Lower leg skin (tissue), 4 donors: ENCODE measurements at regions not wholly inside any gene's neighbourhood (a gene's known extent, or its start where the extent isn't known, plus 50 kb on each side); places are given as distances from the start of the nearest gene placed in this dataset.

ENCODE experiments used
- DNase-seq, 2 donors: peaks; one replicate each; pipeline ENCODE4 v3.0.0-alpha.2; 2019; ENCODE audit warnings: low spot score in 2 of 2
- H3K4me3 ChIP-seq: fragments of 200-600 bp; sonication (generic); 2 replicates; pipeline ENCODE4 v1.5.1; 2017; ENCODE audit warnings: mild to moderate bottlenecking, low read depth; ENCODE audit not compliant: poor library complexity, severe bottlenecking
- CTCF ChIP-seq, 3 donors: fragments of 450-650 bp; IDR thresholded peaks; one replicate each; pipeline ENCODE4 v1.5.1; 2016; ENCODE audit warnings: antibody characterized with exemption in 3 of 3, mild to moderate bottlenecking in 3 of 3, moderate library complexity in 2 of 3
- POLR2A ChIP-seq, 2 donors: fragments of 450-650 bp; IDR thresholded peaks; one replicate each; pipeline ENCODE4 v1.6.1; 2016 to 2017; ENCODE audit warnings: antibody characterized with exemption in 2 of 2, mild to moderate bottlenecking in 1 of 2, moderate library complexity in 1 of 2
- WGBS, 2 donors: methylation state at CpG; one replicate each; pipeline ENCODE4 v1.1.5; 2018; 5-methylcytosine and 5-hydroxymethylcytosine counted together
- intact Hi-C: fragments of 100-400 bp; cut with DNase I; formaldehyde crosslinking; loops from one replicate; pipeline ENCODE4 v1.15.0; 2023; ENCODE audit warnings: low total_unique reads

GRCh38 chr1:10943991-10944730, 68.3 kb upstream of the TARDBP start:
- no peak for DNase-seq
- no peak for TF ChIP-seq POLR2A (IDR thresholded peaks at IDR 0.05)
- TF ChIP-seq CTCF (IDR thresholded peaks at IDR 0.05), result no peak
- no peak overlapping the region for H3K4me3 ChIP-seq
- 3 to 5% methylated on average over 20 to 23 of the region's 23 CpGs for WGBS, 2 donors
- intact Hi-C loops, result loop anchor here (10.0 kb wide), 1 partner anchor 439 kb away; no protein-coding TSS in a partner anchor

- intact Hi-C loops, result loop anchor here (10.0 kb wide), 1 partner anchor 441 kb away; no protein-coding TSS in a partner anchor
- TF ChIP-seq POLR2A (IDR thresholded peaks at IDR 0.05), result no peak
- no peak for TF ChIP-seq CTCF (IDR thresholded peaks at IDR 0.05)
- WGBS, 2 donors, result 81 to 85% methylated on average over 19 of the region's 19 CpGs
- DNase-seq, result no peak
- H3K4me3 ChIP-seq, result no peak overlapping the region
Measured at GRCh38 chr1:10945991-10946509, 66.4 kb upstream of the TARDBP start.

GRCh38 chr1:10947181-10947580, 65.3 kb upstream of the TARDBP start:
- no peak for TF ChIP-seq POLR2A (IDR thresholded peaks at IDR 0.05)
- no peak for TF ChIP-seq CTCF (IDR thresholded peaks at IDR 0.05)
- WGBS, 2 donors, result 95 to 96% methylated on average over 5 to 7 of the region's 7 CpGs
- DNase-seq, result no peak
- intact Hi-C loops, result loop anchor here (10.0 kb wide), 1 partner anchor 442 kb away; no protein-coding TSS in a partner anchor
- no peak overlapping the region for H3K4me3 ChIP-seq

GRCh38 chr1:10947691-10948462, 64.6 kb upstream of the TARDBP start:
- WGBS, 2 donors, result 86 to 92% methylated on average over 11 to 18 of the region's 19 CpGs
- intact Hi-C loops, result loop anchor here (10.0 kb wide), 1 partner anchor 443 kb away; no protein-coding TSS in a partner anchor
- DNase-seq, result no peak
- no peak overlapping the region for H3K4me3 ChIP-seq
- TF ChIP-seq POLR2A (IDR thresholded peaks at IDR 0.05) (no peak), CTCF (IDR thresholded peaks at IDR 0.05) (no peak)

GRCh38 chr1:10948463-10948775, 64.0 kb upstream of the TARDBP start:
- TF ChIP-seq CTCF (IDR thresholded peaks at IDR 0.05) (no peak), POLR2A (IDR thresholded peaks at IDR 0.05) (no peak)
- no peak overlapping the region for H3K4me3 ChIP-seq
- intact Hi-C loops, result loop anchor here (10.0 kb wide), 1 partner anchor 444 kb away; no protein-coding TSS in a partner anchor
- 92 to 93% methylated on average over 12 of the region's 12 CpGs for WGBS, 2 donors
- no peak for DNase-seq
